DMS53 (cell line): ENCODE measurements at regions not wholly inside any gene's neighbourhood (a gene's known extent, or its start where the extent isn't known, plus 50 kb on each side); places are given as distances from the start of the nearest gene placed in this dataset.
A peak's percentile ranks its signal among the peaks of the same experiment; 100 is the strongest.

Experiments used
- DNase-seq: peaks from one replicate; lab custom pipeline; 2025; lab: John Stamatoyannopoulos, UW

DNA sequence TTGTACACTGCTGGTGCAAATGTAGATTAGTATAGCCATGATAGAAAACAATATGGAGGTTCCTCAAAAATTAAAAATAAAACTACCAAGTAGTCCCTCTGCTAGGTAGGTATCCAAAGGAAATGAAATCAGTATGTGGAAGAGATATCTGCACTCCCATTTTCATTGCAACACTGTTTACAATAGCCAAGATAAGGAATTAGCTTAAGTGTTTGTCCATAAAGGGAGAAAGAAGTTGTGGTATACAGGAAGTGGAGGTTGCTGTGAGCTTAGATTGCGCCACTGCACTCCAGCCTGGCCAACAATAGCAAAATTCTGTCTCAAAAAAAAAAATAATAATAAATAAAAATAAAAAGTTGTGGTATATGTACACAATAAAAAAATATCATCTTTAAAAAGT lies 325.0 kb upstream of the EMCN start:
- DNase-seq = peak; percentile 16

DNA sequence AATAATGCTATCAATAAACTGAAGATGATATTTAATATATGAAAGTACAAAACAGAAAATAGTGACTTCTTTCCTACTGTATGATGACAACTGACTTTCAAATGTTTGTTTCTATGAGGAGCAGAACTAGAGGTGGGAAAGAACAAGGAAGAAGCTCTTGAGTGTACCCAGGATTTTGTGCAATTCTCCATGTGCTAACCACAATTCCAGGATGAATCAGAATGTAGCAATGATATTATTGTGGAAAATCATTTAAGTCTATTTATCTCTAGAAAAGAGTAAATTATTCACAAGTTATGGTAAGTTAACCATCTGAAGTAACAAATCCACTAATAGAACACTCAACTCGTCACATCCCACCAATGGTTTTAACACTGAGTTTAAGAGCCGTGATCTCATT lies 324.1 kb upstream of the EMCN start:
- DNase-seq = no peak

DNA sequence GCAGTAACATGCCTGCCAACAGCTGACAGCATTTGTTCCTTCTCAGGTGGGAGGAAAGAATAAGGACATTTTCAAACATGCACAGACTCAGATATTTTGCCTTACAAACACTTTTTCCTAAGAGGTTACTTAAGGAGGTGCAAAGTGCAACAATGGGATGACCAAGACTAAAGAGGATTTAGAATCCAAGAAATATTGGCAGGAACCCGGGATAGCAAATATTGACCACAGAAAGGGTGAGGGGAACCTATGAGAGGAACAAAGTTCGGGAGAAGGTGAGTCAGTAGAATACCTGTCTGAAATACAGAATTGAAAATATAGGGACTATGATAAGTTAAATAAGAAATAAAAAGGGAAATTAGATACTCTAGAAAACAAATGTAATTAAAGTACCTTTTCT lies 321.9 kb upstream of the EMCN start:
- no peak for DNase-seq

DNA sequence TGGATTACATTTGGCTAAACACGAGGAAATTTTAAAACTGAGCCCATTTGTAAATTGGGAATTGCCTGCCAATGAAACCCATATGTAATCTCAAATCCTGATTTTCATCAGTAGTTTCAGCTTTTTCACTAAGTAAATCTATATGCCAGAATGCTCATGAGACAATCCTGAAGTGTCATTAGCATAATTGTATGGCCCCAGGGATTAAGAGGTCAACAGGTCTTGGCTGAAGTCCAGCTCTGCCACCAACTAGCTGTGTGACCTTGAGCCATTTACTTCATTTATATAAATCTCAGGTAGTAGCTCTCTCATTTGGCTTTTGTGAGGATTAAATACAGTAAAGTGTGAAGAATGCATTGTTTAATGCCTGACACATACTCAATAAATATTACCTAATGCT lies 320.5 kb upstream of the EMCN start:
- DNase-seq = peak; percentile 38

DNA sequence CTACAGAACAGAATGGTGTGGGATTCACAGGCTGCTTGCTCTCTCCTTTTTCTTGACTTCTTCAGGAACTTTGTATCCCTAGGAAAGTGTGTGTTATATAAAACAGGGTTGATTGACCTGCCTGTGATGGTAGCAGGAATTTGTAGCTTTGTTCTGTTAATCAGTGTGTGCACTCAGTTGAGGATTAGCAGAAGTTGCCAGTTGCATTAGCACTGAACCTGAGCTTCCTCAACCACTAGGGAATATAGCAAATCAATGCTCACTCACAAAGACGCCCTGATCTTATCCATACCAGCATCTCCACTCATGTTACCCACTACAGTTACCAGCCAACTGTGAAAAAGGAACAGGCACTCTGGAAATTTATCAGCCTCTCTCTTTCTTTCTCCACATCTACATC lies 319.1 kb upstream of the EMCN start:
- DNase-seq = peak; percentile 29

DNA sequence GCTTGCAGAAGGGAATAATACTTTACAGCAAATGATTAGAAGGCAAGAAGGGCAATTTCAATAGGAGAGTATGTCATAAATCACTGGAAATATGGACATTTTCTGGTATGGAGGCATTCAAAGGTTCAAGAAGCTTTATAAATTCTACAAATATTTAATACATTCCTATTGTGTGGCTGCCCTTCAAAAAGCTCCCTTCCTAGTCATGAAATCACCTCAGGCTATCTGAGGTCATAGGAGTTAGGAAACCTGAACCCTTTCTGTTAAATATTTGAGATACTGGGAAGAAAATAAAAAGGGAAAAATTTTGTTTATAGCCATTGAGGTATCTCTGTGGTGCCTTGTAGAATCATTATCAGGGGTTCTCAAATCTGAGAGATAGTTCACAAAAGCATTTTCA lies 316.8 kb upstream of the EMCN start:
- DNase-seq = no peak

DNA sequence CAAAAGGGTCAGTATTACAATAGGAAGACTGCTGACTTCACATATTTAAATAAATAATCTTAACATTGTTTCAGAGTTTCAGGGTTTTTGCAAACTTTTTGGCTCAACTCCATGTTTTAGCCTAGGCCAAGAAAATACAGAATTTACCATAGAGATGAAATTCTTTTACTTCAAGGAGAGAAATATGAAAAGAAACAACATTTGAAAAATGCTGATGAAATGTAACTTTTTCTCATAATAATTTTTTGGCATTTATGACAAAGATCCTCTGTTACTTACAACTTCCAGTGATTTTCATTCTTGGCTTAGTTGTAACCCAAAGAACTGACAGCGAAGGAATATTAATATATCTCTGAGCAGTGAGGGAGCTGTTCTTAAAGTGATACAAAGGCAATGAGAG lies 316.1 kb upstream of the EMCN start:
- DNase-seq = no peak

DNA sequence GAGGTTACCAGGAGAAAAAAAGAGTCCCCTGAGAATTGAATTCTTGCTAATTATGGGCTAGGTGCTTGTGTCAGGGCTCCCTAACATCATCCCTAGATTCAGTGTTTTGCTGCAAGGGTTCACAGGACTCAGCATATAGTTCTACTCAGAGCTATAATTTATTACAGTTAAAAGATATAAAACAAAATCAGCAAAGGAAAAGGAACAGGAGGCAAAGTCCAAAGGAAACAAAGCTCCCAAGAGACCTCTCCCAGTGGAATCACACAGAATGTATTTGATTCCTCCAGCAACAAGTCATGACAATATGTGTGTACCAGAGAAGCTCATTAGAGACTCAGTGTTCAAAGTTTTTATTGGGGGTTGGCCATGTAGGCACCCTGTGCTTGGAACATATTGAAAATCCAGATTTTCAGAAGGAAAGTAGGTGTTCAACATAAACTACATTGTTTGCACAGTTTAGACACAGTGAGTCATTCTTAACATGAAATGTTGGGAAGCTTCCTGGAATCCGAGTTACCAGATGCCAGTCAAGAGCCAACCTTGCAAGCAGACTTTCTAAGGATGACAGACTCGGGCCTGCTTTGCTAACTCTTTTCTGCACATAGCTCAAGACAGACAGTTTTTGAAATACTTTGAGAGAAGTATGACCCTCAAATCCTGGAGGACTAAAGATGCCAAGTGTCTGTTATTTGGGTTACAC lies 311.3 kb upstream of the EMCN start:
- DNase-seq = peak; percentile 55

DNA sequence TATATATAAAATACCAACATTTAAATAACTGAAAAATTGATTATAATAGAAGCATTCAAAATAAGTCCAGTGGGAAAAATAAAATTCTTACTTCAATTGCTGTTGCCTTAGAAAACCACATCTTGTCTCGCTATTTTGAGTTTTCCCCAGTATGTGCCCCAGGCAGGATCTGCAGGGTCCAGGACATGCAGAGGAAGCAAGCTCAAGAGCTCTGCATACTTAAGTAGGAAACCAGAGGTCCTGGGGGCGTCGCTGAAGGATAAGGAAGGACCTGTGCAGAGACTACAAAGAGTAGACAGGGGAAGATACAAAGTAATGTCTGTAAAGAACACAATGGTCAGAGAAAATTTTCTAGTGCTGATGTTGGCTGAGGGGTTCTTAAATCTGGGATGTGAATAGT lies 310.5 kb upstream of the EMCN start:
- no peak for DNase-seq

DNA sequence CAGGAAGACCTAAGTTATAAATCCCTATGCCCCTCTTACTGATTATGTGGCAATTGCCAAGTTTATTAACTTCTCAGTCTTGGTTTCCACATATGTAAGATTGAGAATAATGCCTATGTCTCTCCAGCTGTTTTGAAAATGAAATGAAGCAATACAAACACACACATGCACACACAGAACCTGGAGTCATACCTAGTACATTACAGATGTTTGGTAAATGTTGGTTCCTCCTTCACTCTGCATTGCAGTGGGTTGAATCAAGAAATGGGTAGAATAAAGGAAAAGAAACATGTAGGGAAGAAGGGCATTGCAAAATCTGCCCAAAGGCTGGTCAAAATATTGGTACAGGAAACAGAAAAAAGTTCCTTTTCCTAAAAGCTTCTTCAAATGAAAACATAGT lies 309.9 kb upstream of the EMCN start:
- DNase-seq = no peak

DNA sequence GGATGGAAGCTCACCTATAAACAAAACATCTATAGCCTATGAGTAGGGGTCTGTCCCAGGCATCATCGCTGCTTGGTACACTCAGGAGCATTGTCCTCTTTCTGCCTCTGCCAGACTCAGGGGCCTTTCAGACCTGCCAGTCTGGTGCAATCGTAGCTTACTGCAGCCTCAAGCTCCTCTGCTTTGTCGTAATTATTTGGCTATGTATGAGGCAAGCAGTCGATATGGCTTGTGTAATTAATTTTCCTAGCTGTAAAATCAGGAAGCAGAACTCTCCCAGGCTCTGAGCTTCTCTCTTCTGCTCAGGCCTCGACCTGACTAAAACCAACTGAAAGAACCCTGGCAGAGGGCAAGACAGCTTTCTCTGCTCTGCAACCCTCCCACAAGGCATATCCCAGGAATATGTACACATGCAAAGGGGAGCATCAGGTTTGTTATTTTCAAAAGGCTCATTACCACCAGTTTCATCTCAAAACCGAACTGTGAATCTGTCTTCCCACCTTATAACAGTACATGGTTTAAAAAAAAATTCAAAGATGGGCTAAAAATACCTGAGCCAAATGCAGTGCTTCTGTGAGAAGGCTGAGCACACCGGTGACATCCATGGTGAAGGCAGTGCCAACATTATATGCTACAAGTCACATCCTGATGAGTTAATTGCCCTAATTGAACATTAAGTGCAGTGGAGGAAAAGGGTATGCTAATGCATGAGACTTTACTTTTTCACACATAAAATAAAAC lies 309.2 kb upstream of the EMCN start:
- DNase-seq = no peak

DNA sequence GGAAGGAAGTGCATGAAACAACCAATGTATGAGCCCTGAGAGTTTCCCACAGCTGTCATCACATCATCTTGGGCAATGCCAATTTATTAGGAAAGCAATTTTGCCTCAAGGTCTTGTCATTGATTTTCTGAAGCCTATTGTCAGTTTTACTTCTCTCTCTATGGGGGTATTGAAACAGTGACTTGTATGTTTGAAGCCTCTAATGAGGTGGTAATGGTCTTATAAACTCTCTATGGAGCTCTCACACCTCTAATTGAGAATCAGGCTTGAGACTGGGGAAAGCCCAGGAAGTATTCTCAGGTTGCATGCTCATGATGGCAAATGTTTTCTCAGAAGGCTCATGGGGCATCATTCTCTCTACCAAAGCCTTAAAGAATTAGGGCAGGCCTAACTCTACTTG lies 308.2 kb upstream of the EMCN start:
- DNase-seq = no peak

DNA sequence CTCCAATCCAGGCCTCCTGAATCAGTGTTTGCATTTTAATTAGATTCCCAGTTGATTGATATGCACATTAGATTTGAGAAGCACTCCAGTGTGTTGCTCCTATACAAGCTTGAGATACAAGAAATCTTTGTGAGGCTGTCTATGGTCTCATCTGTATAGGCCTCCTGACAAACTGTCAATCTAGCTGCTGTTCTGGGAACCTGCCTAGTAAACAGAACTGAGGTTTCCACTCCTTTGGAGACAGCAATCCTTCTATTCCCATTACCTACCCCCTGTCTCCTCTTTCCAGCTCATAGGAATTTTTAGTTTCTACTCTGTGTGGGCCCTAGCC lies 306.1 kb upstream of the EMCN start:
- DNase-seq = no peak

DNA sequence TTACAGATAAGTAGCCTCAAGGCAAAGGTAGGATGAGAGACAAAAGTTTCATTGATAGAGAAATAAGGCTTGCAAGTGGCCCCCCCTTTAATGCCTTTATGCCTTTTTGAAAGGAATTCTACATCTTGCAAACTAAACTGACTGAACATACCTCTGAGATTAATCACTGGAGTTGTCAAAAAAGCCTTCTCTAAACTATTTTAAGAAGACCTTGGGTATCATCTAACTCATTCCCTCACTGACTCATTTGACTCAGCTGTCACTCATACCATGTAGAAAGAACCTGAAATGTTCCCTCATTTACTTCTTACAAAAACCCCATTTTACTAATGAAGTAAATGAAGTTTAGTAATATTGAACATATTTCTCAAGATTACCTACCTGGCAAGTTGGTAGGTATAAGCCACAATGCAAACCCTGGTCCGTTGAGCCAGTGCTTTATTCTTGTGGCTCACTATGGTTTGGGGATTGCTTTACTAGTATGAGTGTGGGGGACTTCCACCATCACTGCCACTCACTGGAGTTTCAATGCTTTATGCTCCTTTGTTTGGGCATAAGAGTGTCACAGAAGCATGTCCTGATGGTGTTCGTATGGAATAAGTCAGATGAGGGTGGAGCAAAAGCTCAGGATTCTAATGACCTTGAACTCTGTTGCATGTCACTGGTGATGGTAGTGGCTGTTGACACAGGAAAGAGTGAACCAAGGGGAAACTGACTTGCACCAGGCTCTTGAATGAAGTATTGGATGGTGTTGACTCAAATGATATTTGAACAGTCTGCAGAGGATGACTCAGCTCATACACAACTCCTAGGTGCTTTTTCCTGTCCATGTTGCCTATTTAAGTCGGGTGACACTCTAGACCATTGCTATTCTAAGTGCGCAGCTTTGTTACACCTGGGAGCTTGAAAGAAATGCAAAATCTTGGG lies 305.5 kb upstream of the EMCN start:
- peak; percentile 93 for DNase-seq

DNA sequence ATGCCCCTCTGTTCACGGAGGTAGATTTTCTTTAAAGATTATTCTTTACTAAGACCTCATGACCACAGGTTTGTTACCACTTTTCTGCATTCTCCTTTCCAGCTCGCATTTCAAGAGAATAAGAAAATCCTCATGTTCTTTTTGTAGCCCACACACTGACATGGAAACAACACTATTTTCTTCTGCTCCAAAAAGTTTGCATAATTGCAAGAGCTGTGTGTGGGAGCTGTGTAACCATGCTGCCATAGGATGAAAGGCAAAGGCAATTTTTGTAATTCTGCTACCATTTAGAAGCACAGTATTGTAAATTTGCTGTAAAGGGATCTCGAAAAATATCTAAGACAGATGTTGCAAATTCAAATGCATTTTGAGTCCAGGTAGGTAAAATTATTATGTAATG lies 302.4 kb upstream of the EMCN start:
- no peak for DNase-seq

DNA sequence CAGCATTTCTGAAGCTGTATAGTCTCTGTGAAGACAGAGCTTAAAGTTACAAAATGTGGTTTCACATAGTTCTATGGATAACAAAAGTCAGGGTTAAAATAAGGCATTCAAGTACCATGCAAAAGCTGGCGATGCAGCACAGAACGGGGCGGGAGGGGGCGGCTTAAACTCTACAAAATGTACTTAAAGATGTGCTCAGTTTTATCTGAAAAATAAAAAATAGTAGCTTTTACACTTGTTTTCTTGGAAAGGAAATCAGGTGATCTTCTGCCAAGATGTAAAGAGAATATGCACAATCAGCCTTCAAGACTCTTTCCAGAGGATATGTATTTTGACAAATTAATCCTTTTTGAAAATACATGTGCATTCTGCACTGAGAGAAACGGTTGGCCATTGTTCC lies 301.7 kb upstream of the EMCN start:
- no peak for DNase-seq

DNA sequence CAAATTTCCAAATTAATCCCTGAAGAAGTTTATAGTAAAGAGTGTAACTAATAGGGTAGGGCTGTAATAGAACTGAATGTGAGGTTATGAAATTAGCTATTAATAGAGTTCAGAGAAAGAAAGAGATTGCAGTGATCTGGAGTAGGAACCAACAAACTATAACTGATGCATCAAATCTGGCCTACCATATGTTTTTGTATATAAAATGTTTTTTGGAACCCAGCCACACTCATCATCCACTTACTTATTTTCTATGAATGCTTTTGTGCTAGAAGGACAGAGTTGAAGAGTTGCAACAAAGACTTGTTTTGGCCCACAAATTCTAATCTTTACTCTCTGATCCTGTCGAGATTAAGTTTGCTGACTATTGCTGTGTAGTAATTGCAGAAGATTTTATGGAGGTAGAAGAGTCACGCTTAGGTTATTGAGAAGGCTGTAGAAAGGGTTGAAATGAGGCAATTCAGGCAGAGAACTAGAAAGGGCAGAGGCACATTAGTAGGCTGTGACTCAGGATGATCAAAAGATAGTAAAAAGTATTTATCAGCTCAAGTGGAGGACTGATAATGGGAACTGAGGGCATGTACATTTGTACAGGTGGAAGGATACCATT lies 298.7 kb upstream of the EMCN start:
- no peak for DNase-seq

DNA sequence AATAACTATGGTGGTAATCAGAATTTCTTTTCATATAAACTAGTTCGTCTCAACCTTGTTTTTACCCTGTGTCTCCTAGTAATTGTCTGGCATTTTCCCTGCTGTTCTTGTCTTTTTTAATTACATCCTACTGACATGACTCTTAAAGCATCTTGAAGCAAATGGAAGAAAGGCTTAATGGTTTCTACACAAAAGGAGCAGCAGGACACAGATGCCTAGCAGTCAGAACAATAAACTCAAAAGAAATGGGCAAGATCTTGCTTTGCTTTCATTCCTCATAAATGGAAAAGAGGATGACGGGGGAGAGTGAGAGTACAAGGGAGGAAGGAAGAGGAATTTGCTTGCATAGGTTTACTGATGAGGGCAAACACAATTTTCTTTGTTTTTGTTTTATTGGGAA lies 293.2 kb upstream of the EMCN start:
- DNase-seq = no peak

DNA sequence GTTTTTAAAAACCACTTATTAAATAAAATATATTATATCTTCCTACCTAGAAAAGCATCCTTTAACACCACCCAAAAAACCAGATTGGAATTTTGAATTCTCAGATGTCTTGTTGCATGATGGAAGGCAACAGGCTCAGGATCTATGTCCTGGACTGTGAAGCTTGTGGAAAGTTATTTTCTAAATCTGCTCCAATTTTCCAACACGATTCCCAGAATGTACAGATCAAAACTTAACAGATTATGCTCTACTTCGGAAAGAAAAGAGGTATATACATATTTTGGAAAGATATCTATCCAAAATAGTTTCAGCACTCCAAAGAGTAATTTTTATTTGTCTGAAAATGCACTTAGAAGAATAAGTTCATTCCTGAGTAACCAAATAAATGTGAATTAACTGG lies 291.7 kb upstream of the EMCN start:
- no peak for DNase-seq

DNA sequence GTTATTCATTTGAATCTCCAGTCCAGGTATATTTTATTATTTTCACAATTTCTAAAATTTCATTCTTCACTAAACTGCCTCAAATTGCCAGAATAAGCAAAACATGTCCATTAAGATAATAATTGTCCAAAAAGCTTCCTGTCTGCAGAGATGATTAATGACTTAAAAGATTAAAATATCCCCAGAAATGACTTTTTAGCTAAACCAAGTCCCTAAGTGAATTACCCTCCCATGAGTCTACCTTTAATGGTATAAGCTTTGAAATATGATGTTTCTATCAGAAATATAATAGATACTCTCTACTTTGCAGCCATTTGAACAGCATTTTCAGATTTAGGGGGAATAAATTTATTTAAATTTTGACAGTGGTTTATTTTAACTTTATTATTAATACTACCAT lies 289.2 kb upstream of the EMCN start:
- DNase-seq = no peak

DNA sequence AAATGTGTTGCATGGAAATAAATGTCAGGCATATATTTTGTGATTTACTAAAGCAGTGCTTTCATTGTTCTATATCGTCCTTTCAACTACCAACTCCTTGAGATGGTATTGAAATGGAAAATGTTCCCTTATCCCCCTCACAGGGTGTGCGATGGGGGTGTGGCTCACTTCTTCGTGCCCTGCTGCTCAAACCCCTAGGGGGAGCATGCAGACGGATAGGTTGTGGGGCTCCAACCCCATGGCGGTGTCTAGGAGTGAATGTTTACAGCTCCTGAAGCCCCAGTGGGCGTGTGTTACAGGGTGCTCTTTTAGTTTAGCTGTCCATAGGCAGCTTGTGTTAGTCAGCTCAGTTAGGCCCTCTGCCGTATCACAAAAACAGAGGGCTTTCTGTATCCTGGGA lies 287.7 kb upstream of the EMCN start:
- DNase-seq = no peak

DNA sequence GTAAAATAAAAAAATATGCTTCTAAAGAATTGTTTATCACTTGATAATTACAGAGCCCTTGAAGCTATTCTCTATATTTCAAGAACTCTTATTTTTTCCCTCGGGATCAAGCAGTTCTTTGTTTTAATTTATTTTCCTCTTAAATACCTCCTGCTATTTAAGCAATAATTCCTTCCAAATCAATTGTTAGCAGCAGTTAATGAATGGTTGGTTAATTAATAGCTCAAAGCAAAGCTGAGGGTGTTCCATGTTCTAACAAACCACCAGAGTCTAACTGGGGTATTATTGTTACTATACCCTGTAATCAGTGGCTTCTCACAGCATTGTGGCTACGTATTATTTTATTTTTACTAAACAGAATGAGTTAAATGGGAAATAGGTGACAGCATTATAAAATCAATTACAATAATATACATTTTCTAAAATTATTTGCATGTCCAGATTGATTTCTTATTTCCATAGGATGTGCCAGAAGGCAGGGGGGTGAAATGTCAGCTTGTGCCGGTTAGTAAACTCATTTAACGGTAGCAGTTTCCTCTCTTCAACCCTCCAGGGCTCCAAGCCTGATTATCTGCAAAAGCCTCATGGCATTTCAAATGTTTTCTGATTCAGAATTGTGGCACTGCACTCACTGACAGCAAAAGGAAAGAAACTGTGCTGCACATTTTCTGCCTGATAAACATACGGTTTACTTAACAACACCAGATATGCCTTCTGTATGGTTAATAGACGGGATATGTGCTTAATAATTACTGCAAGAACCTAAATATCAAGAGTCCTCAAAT lies 286.9 kb upstream of the EMCN start:
- no peak for DNase-seq
